IMR-90 (cell line): ENCODE measurements at regions not wholly inside any gene's neighbourhood (a gene's known extent, or its start where the extent isn't known, plus 50 kb on each side); places are given as distances from the start of the nearest gene placed in this dataset.

Source experiments
- ATAC-seq: fragments of 200-7000 bp; cut with Tn5 transposase; 2 replicates; pipeline ENCODE4 v1.9.1; 2020; ENCODE audit warnings: low read depth, mild to moderate bottlenecking, moderate library complexity
- BruUV-seq: library from RNA; stranded (reverse); fragments of 400-500 nt; replicated peaks from 2 replicates; lab custom pipeline; 2021; lab: Mats Ljungman, UMichigan
- CTCF ChIA-PET: fragments of 300-600 bp; formaldehyde crosslinking; extraction: SDS; loops from one replicate; lab custom pipeline; 2021; ENCODE audit warnings: antibody characterized with exemption; lab: Yijun Ruan, JAX
- POLR2A ChIA-PET: fragments of 300-600 bp; sonication (Branson Sonifier 250); formaldehyde crosslinking; loops from one replicate; lab custom pipeline; 2022; ENCODE audit warnings: antibody characterized with exemption; ENCODE audit not compliant: unreplicated experiment; lab: Charles Lee
- DNase-seq: peaks from one replicate; pipeline ENCODE4 v3.0.0; 2013
- H2AFZ ChIP-seq: replicated peaks from 2 replicates; pipeline ENCODE3; 2013; ENCODE audit warnings: low read length, mild to moderate bottlenecking; ENCODE audit not compliant: poor library complexity
- H2AK5ac ChIP-seq: 2 replicates; pipeline ENCODE4 v1.6.1; 2013; ENCODE audit warnings: low read depth, low read length, inconsistent platforms
- H2AK9ac ChIP-seq: replicated peaks from 2 replicates; pipeline ENCODE3; 2013; ENCODE audit warnings: mild to moderate bottlenecking, low read depth, low read length, moderate library complexity; ENCODE audit not compliant: poor library complexity
- H2BK120ac ChIP-seq: 2 replicates; pipeline ENCODE4 v1.6.1; 2013; ENCODE audit warnings: low read depth, low read length, inconsistent platforms
- H2BK15ac ChIP-seq: 3 replicates; pipeline ENCODE4 v1.6.1; 2013; ENCODE audit warnings: low read depth, low read length, inconsistent platforms
- H2BK20ac ChIP-seq: 2 replicates; pipeline ENCODE4 v1.6.1; 2013; ENCODE audit warnings: low read depth, mild to moderate bottlenecking, inconsistent platforms, low read length, moderate library complexity
- H2BK5ac ChIP-seq: 2 replicates; pipeline ENCODE4 v1.6.1; 2013; ENCODE audit warnings: mild to moderate bottlenecking, low read depth, low read length, inconsistent platforms; ENCODE audit not compliant: poor library complexity, severe bottlenecking
- H3K14ac ChIP-seq: replicated peaks from 2 replicates; pipeline ENCODE4 v1.6.1; 2013; ENCODE audit warnings: low read depth, low read length, inconsistent platforms
- H3K18ac ChIP-seq: 2 replicates; pipeline ENCODE4 v1.6.1; 2013; ENCODE audit warnings: low read depth, low read length, control low read depth
- H3K23ac ChIP-seq: 2 replicates; pipeline ENCODE4 v1.6.1; 2013; ENCODE audit warnings: low read depth, low read length, inconsistent platforms
- H3K27ac ChIP-seq: 2 replicates; pipeline ENCODE4 v1.5.1; 2013; ENCODE audit warnings: mild to moderate bottlenecking, control low read depth, low read length; ENCODE audit not compliant: insufficient read depth
- H3K27me3 ChIP-seq: 2 replicates; pipeline ENCODE4 v1.6.1; 2013; ENCODE audit warnings: low read length; ENCODE audit not compliant: control insufficient read depth, insufficient read depth
- H3K36me3 ChIP-seq: 2 replicates; pipeline ENCODE4 v1.6.1; 2013; ENCODE audit warnings: low read length, mixed read lengths; ENCODE audit not compliant: control insufficient read depth, insufficient read depth
- H3K4ac ChIP-seq: 2 replicates; pipeline ENCODE4 v1.6.1; 2013; ENCODE audit warnings: low read depth, low read length, inconsistent platforms
- H3K4me1 ChIP-seq: 2 replicates; pipeline ENCODE4 v1.6.1; 2013; ENCODE audit warnings: low read length, mixed read lengths; ENCODE audit not compliant: control insufficient read depth, insufficient read depth
- H3K4me2 ChIP-seq: 2 replicates; pipeline ENCODE4 v1.6.1; 2013; ENCODE audit warnings: low read depth, mild to moderate bottlenecking, control low read depth, low read length, moderate library complexity
- H3K4me3 ChIP-seq: 2 replicates; pipeline ENCODE4 v1.5.1; 2013; ENCODE audit warnings: low read depth, mild to moderate bottlenecking, control low read depth, low read length, moderate library complexity; ENCODE audit not compliant: insufficient read depth
- H3K56ac ChIP-seq: 2 replicates; pipeline ENCODE4 v1.6.1; 2013; ENCODE audit warnings: low read length, inconsistent platforms; ENCODE audit not compliant: insufficient read depth; ENCODE audit errors: extremely low read depth
- H3K79me1 ChIP-seq, 2 experiments: 2 replicates each; pipeline ENCODE4 v1.6.1; 2013; ENCODE audit warnings: low read length in 2 of 2, inconsistent platforms in 1 of 2, low read depth in 1 of 2
- H3K9ac ChIP-seq: 2 replicates; pipeline ENCODE4 v1.6.1; 2013; ENCODE audit warnings: low read depth, low read length, control low read depth
- H3K9me1 ChIP-seq: 2 replicates; pipeline ENCODE4 v1.6.1; 2013; ENCODE audit warnings: low read length, inconsistent platforms; ENCODE audit not compliant: insufficient read depth
- H3K9me3 ChIP-seq: 2 replicates; pipeline ENCODE4 v1.6.1; 2013; ENCODE audit warnings: low read length; ENCODE audit not compliant: control insufficient read depth, insufficient read depth
- H4K20me1 ChIP-seq: 2 replicates; pipeline ENCODE4 v1.6.1; 2013; ENCODE audit warnings: low read length, inconsistent platforms; ENCODE audit not compliant: insufficient read depth
- H4K5ac ChIP-seq: 2 replicates; pipeline ENCODE4 v1.6.1; 2013; ENCODE audit warnings: mild to moderate bottlenecking, low read depth, low read length, control low read depth
- H4K8ac ChIP-seq, 2 experiments: 2 replicates each; pipeline ENCODE4 v1.6.1; 2013; ENCODE audit warnings: low read depth in 2 of 2, low read length in 2 of 2, control low read depth in 1 of 2, inconsistent platforms in 1 of 2
- H4K91ac ChIP-seq: 2 replicates; pipeline ENCODE4 v1.6.1; 2013; ENCODE audit warnings: low read depth, low read length, inconsistent platforms; ENCODE audit not compliant: insufficient read depth
- BHLHE40 ChIP-seq: fragments of 150-350 bp; IDR thresholded peaks from 2 replicates; pipeline ENCODE4 v1.6.1; 2016; ENCODE audit warnings: mild to moderate bottlenecking, low read depth, low read length
- CHD1 ChIP-seq: IDR thresholded peaks from 2 replicates; pipeline ENCODE4 v1.6.1; 2012; ENCODE audit warnings: low read depth, low read length, improper control_type of control experiment
- FOS ChIP-seq: fragments of 150-350 bp; IDR thresholded peaks from 2 replicates; pipeline ENCODE4 v1.6.1; 2016; ENCODE audit warnings: low read depth, low read length
- MAFK ChIP-seq: IDR thresholded peaks from 2 replicates; pipeline ENCODE4 v1.6.1; 2012; ENCODE audit warnings: low read depth, low read length, improper control_type of control experiment
- MAZ ChIP-seq: IDR thresholded peaks from 2 replicates; pipeline ENCODE4 v1.6.1; 2012; ENCODE audit warnings: low read depth, mild to moderate bottlenecking, low read length, improper control_type of control experiment, moderate library complexity, borderline replicate concordance
- MXI1 ChIP-seq: IDR thresholded peaks from 2 replicates; pipeline ENCODE4 v1.6.1; 2012; ENCODE audit warnings: low read depth, mild to moderate bottlenecking, low read length, moderate library complexity, borderline replicate concordance
- POLR2A ChIP-seq: IDR thresholded peaks from 2 replicates; pipeline ENCODE4 v1.6.1; 2012; ENCODE audit warnings: mild to moderate bottlenecking, low read depth, low read length
- RCOR1 ChIP-seq: IDR thresholded peaks from 2 replicates; pipeline ENCODE4 v1.6.1; 2012; ENCODE audit warnings: mild to moderate bottlenecking, low read length, improper control_type of control experiment; ENCODE audit not compliant: insufficient replicate concordance
- RFX5 ChIP-seq: IDR thresholded peaks from 2 replicates; pipeline ENCODE4 v1.8.0; 2012; ENCODE audit warnings: low read depth, mild to moderate bottlenecking, low read length, moderate library complexity
- SMC3 ChIP-seq: fragments of 150-350 bp; IDR thresholded peaks from 2 replicates; pipeline ENCODE4 v1.6.1; 2016; ENCODE audit warnings: low read depth, mild to moderate bottlenecking, antibody characterized with exemption, low read length, moderate library complexity
- WGBS, 2 experiments: methylation state at CpG; one replicate each; pipeline versions ENCODE4 v1.1.5 to v1.1.7; 2013; ENCODE audit warnings: missing lambda C conversion rate in 2 of 2; ENCODE audit not compliant: insufficient read length in 1 of 2; ENCODE audit errors: extremely low coverage in 2 of 2; 5-methylcytosine and 5-hydroxymethylcytosine counted together
- dilution Hi-C: fragments of 300-500 bp; cut with HindIII; formaldehyde crosslinking; loops from one replicate; pipeline ENCODE4 v1.14.3; 2018; ENCODE audit warnings: low sequenced_read_pairs; ENCODE audit not compliant: unreplicated experiment
- in situ Hi-C: fragments of 300-500 bp; cut with MboI; formaldehyde crosslinking; loops from 3 replicates; pipeline ENCODE4 v1.14.3; 2019; ENCODE audit warnings: low sequenced_read_pairs, inconsistent platforms, mixed read lengths
- intact Hi-C: fragments of 100-400 bp; cut with micrococcal nuclease; formaldehyde crosslinking; loops from 2 replicates; pipeline ENCODE4 v1.10.0; 2022
- TF ChIP-seq, protein P1 (sequence below): fragments of 150-350 bp; IDR thresholded peaks from 2 replicates; pipeline ENCODE4 v1.6.1; 2017; ENCODE audit warnings: mild to moderate bottlenecking, antibody characterized with exemption, low read length, low read depth
- TF ChIP-seq, protein P2 (sequence below): fragments of 150-350 bp; IDR thresholded peaks from 2 replicates; pipeline ENCODE4 v1.6.1; 2016; ENCODE audit warnings: low read depth, mild to moderate bottlenecking, low read length, moderate library complexity, borderline replicate concordance

DNA sequence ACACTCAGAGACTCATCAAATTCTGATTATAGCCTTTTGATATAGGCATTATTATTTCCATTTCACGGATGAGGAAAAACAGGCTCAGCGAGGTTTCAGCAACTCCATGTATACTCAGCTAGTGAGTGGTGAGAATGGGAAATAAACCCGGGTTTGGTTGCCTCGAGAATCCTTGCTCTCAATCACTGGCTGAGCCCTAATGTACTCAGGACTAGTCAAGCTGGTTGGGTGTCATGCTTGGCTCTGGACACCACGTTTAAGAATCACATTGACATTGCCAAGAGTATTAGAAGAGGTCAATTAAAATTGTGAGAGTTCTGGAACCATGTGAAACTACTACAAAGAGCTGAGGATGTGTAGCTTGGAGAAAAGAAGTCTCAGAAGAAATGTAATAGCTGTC is 444.5 kb downstream of the MFSD1 start:
- dilution Hi-C loops: no loop called here
- POLR2A ChIA-PET: no interaction called here
- WGBS, 2 experiments: no CpG with 5 or more reads among the region's 5 CpGs
- no peak overlapping the region for H4K8ac ChIP-seq
- H2BK5ac ChIP-seq: no peak overlapping the region
- no peak overlapping the region for H3K14ac ChIP-seq
- CTCF ChIA-PET: no interaction called here
- in situ Hi-C loops: no loop called here
- no peak overlapping the region for H3K27ac ChIP-seq
- H3K9me1 ChIP-seq: no peaks in the 10 kb centered on the region
- H4K5ac ChIP-seq: no peak overlapping the region
- no peaks in the 10 kb centered on the region for H3K36me3 ChIP-seq
- H2AK9ac ChIP-seq: no peak overlapping the region
- H3K79me1 ChIP-seq: no peaks in the 10 kb centered on the region
- H2BK20ac ChIP-seq: no peak overlapping the region
- TF ChIP-seq, protein P1, sequence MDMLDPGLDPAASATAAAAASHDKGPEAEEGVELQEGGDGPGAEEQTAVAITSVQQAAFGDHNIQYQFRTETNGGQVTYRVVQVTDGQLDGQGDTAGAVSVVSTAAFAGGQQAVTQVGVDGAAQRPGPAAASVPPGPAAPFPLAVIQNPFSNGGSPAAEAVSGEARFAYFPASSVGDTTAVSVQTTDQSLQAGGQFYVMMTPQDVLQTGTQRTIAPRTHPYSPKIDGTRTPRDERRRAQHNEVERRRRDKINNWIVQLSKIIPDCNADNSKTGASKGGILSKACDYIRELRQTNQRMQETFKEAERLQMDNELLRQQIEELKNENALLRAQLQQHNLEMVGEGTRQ: no peak
- TF ChIP-seq, protein P2, sequence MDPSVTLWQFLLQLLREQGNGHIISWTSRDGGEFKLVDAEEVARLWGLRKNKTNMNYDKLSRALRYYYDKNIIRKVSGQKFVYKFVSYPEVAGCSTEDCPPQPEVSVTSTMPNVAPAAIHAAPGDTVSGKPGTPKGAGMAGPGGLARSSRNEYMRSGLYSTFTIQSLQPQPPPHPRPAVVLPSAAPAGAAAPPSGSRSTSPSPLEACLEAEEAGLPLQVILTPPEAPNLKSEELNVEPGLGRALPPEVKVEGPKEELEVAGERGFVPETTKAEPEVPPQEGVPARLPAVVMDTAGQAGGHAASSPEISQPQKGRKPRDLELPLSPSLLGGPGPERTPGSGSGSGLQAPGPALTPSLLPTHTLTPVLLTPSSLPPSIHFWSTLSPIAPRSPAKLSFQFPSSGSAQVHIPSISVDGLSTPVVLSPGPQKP: no peak
- TF ChIP-seq MAZ: no peak
- no peak for TF ChIP-seq POLR2A
- no peak for TF ChIP-seq FOS
- no peak for TF ChIP-seq RFX5
- no peak for TF ChIP-seq MAFK
- TF ChIP-seq RCOR1: no peak
- TF ChIP-seq SMC3: no peak
- no peak for TF ChIP-seq BHLHE40
- TF ChIP-seq MXI1: no peak
- TF ChIP-seq CHD1: no peak
- no peak overlapping the region for H3K56ac ChIP-seq
- no peak overlapping the region for H3K4me2 ChIP-seq
- H3K4ac ChIP-seq: no peak overlapping the region
- no peak for DNase-seq
- H3K9me3 ChIP-seq: no peaks in the 10 kb centered on the region
- H4K20me1 ChIP-seq: no peaks in the 10 kb centered on the region
- BruUV-seq: no TSS peak
- no peak overlapping the region for H2AFZ ChIP-seq
- H2BK120ac ChIP-seq: no peak overlapping the region
- no peak overlapping the region for H3K9ac ChIP-seq
- intact Hi-C loops: no loop called here
- H3K4me1 ChIP-seq: no peaks in the 10 kb centered on the region
- H3K4me3 ChIP-seq: no peak overlapping the region
- H3K27me3 ChIP-seq: no peaks in the 10 kb centered on the region; the same call in 1 of the 2 replicates
- no peak for ATAC-seq
- no peak overlapping the region for H2AK5ac ChIP-seq
- no peak overlapping the region for H4K91ac ChIP-seq
- no peak overlapping the region for H2BK15ac ChIP-seq
- no peak overlapping the region for H3K18ac ChIP-seq
- H3K23ac ChIP-seq: no peak overlapping the region
